Muscle layer of duodenum (tissue), 2 donors: ENCODE measurements at regions not wholly inside any gene's neighbourhood (a gene's known extent, or its start where the extent isn't known, plus 50 kb on each side); places are given as distances from the start of the nearest gene placed in this dataset.

Experiments
- H3K27ac ChIP-seq: one replicate; pipeline ENCODE4 v1.7.0; 2013; ENCODE audit warnings: mild to moderate bottlenecking, low read length
- H3K27me3 ChIP-seq: one replicate; pipeline ENCODE4 v1.7.0; 2013; ENCODE audit warnings: low read depth, mild to moderate bottlenecking, control low read depth, low read length
- H3K36me3 ChIP-seq, 2 donors: one replicate each; pipeline ENCODE4 v1.7.0; 2013; ENCODE audit warnings: low read length in 2 of 2, control low read depth in 1 of 2, mild to moderate bottlenecking in 1 of 2; ENCODE audit not compliant: insufficient read depth in 2 of 2, control insufficient read depth in 1 of 2
- H3K4me1 ChIP-seq, 2 donors: one replicate each; pipeline ENCODE4 v1.7.0; 2013; ENCODE audit warnings: low read length in 2 of 2, mild to moderate bottlenecking in 2 of 2, control low read depth in 1 of 2, moderate library complexity in 1 of 2; ENCODE audit not compliant: insufficient read depth in 2 of 2, control insufficient read depth in 1 of 2
- H3K4me3 ChIP-seq, 2 donors: one replicate each; pipeline ENCODE4 v1.7.0; 2013; ENCODE audit warnings: low read length in 2 of 2, low read depth in 1 of 2, mild to moderate bottlenecking in 1 of 2
- H3K9me3 ChIP-seq, 2 donors: one replicate each; pipeline ENCODE4 v1.7.0; 2013; ENCODE audit warnings: low read length in 2 of 2, control low read depth in 1 of 2, mild to moderate bottlenecking in 1 of 2; ENCODE audit not compliant: control insufficient read depth in 1 of 2
- donor health status: healthy.

DNA sequence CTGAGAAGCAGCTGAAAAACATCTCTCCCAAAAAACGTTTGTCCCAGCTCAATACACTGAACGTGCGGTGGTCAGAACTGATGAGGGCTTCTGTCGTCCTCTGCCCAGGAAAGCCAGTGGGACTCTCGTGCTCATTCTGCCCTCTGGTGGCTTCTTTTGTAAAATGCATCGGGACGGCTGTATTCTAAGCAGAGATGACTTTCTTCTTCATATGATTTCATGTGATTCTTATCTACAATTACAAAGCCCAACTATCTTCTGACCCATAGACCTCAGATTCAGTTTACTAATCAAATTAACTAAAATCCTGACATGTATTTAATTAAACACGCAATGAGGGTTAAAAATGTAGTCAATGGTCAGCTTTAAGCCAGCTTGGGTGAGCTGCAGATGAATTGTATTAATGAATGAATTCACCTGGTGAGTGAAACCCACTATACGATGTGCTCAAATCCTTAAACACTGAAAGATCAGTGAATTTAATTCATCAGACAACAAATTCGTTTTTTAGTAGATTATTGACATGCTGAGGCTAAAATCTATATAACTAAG, 117.6 kb upstream of the FAM204A start:
- H3K4me3 ChIP-seq = peak overlapping the region in 1 of 2 donors; percentile 24
- no peaks in the 10 kb centered on the region for H3K4me1 ChIP-seq
- no peaks in the 10 kb centered on the region for H3K27me3 ChIP-seq
- H3K36me3 ChIP-seq = no peaks in the 10 kb centered on the region
- no peaks in the 10 kb centered on the region for H3K9me3 ChIP-seq
- H3K27ac ChIP-seq = no peak overlapping the region

DNA sequence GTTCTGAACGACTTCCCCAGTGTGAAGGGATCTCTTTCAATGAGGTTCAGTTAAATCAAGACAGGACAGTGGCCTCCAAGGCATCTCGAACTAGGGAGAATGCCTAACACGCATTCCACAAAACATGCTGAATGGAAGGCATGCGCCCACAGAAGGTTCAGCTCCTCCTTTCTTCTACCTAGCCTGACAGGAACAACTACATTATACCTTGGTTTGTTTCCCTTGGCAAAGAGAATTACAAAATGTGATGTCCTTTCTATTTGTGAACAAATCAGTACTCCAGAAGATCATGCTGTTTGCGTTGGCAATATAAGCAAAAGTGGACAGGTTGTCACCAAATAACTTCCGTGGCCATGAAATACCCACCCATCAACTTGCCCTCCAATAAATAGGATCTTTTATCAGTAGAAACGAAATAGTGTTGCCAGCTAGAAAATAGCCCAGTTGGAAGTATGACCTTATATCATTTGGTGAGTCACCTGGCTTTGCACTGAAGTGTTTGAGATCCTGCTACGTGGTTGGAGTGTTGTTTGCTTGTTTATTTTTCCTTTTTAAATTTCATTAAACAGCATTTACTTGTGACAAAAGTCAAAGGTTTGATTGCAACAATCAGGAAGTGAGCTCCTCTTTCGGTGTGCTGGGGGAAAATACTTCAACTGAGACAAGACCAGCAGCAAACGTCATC, 117.0 kb upstream of the FAM204A start:
- Histone ChIP-seq H3K4me1 (no peaks in the 10 kb centered on the region), H3K27me3 (no peaks in the 10 kb centered on the region), H3K36me3 (no peaks in the 10 kb centered on the region), H3K4me3 (peak overlapping the region in 1 of 2 donors; percentile 24), H3K9me3 (no peaks in the 10 kb centered on the region), H3K27ac (no peak overlapping the region)

DNA sequence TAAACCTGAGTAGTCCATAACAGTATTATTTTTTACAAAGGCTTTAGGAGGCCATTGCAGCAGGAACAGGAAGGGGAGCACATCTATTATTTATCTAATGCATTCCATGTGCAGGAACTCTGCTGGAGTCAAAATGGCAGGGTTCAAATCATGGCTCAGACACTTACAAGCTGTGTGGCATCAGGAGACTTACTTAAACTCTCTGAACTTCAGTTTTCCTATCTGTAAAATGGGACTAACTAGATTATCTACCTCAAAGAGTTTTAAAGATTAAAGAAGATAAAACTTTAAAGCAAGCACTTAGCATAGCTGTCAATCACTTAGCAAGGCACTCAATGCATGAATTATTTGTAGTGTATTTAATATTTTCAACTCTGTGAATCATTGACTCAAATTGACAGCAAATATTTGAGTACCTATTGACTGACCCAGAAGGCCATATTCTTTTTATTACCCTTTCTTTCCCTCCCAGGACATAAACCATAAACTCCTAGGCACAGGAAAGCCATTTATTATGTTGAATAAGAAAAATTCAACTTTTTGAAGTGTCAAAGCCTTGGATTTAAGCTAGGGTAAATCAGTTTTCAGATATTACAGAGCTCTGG, 115.8 kb upstream of the FAM204A start:
- H3K27me3 ChIP-seq = no peaks in the 10 kb centered on the region
- H3K36me3 ChIP-seq = no peaks in the 10 kb centered on the region
- no peak overlapping the region for H3K4me3 ChIP-seq
- H3K27ac ChIP-seq = no peak overlapping the region
- no peaks in the 10 kb centered on the region for H3K4me1 ChIP-seq
- H3K9me3 ChIP-seq = no peaks in the 10 kb centered on the region

DNA sequence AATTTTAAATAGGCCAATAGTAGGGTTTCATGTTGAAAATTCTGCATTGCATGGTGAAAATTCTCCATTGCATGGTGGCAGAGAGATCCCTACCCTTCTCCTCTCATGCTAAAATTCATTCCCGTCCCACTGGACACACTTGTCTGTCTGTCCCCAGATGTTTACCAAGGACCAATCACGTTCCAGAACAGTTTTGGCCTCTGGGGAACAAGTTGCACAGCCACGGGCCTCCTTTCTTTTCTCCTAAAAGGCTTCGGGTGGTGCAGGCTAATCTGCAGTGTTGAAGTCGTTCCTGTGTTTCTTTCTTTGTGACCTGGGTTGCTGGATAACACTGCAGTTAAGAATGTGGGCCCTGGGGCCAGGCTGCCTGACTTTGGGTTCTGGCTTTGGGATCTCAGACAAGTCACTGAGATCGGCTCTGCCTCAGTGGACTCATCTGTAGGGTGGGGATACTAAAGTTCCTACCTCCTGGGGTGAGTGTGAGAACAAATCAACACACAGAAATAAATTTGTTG, 113.1 kb upstream of the FAM204A start:
- H3K27ac ChIP-seq = no peak overlapping the region

DNA sequence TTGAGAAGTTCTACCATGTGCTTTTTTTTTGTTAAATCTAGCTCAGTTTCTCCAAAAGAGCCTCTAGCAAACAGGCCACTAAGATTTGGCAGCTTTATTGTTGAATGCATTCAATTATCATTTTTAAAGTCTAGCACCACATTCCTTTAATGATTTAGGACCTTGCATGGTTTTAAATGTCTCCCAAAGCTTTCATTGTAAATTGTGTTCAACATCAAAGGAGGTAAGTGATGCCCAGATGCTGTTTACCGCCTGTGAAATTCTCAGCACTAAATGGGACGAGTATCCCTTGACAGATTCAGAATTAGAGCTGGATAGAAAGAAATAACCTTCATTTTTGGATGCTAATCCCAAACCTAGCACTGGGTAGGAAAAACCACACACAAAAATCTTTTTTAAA, 112.1 kb upstream of the FAM204A start:
- Histone ChIP-seq H3K9me3 (peaks cover 3 to 4% of the 10 kb centered on the region in 2 donors), H3K4me3 (no peak overlapping the region), H3K4me1 (no peaks in the 10 kb centered on the region), H3K27me3 (peaks cover 5% of the 10 kb centered on the region), H3K27ac (no peak overlapping the region), H3K36me3 (no peaks in the 10 kb centered on the region)

More for the DNA sequence above, 113.1 kb upstream of the FAM204A start:
- Histone ChIP-seq H3K4me3 (no peak overlapping the region), H3K4me1 (no peaks in the 10 kb centered on the region), H3K9me3 (peaks cover 3 to 4% of the 10 kb centered on the region in 2 donors), H3K36me3 (no peaks in the 10 kb centered on the region), H3K27me3 (no peaks in the 10 kb centered on the region)

DNA sequence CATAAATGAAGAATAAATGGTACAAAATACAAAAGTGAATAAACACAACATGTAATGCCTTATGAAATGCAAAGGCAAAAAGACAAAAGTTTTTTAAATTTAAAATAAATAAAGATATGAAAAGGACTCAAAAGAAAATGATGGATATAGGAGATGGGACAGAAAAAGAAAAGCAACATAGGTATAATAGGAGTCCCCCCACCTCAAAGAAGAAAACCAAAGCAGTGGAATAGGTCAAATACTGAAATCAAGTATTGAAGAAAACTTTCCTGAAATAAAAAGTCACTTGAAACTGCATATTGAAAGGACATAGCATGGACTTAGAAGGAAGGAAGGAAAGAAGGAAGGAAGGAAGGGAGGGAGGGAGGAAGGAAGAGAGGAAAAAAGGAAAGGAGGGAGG, 110.0 kb upstream of the FAM204A start:
- peaks cover 3 to 4% of the 10 kb centered on the region in 2 donors for H3K9me3 ChIP-seq
- no peaks in the 10 kb centered on the region for H3K4me1 ChIP-seq
- H3K27ac ChIP-seq = no peak overlapping the region
- no peaks in the 10 kb centered on the region for H3K36me3 ChIP-seq
- peaks cover 7% of the 10 kb centered on the region for H3K27me3 ChIP-seq
- H3K4me3 ChIP-seq = no peak overlapping the region

DNA sequence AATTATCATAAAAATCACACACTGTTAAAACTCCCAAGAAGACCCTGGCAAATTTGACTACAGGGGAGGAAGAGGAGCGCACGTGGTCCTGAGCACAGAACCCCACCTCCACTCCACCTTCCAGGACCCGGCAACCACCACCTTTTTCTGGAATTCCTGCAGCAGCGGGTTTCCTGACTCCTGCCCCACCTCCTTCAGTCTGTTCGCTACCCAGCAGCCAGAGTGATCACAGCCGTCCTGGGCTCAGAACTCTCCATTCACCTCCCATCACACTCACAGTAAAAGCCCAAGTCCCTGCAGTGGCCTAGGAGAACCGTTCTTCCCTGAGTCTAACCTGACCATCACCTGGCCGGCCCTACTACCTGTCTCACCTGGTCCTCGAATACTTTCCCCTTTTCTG, 107.4 kb upstream of the FAM204A start:
- H3K36me3 ChIP-seq = no peaks in the 10 kb centered on the region
- no peak overlapping the region for H3K4me3 ChIP-seq
- H3K4me1 ChIP-seq = no peaks in the 10 kb centered on the region
- H3K27ac ChIP-seq = no peak overlapping the region
- H3K9me3 ChIP-seq = peaks cover 3 to 4% of the 10 kb centered on the region in 2 donors
- peaks cover 7% of the 10 kb centered on the region for H3K27me3 ChIP-seq

DNA sequence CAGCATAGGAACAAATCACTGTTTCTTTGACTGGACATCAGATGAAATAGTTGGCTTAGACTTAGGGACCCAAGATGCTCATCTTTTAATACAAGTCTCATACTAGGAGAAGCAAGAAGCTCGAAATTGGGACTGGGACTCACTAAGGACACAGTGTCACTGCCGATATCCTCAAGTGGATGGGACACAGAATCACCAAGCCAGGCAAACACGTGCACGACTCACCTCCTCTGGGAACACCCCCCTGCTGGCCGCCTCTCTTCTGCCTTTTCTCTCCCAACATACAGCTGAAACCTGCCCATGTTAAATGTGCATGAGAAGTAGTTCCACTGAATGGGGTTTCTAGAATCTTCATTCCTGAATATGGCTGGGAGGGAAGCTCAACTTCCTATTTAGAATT, 106.6 kb upstream of the FAM204A start:
- H3K4me1 ChIP-seq = no peaks in the 10 kb centered on the region
- H3K36me3 ChIP-seq = no peaks in the 10 kb centered on the region
- H3K4me3 ChIP-seq = no peak overlapping the region
- peaks cover 3 to 4% of the 10 kb centered on the region in 2 donors for H3K9me3 ChIP-seq
- H3K27ac ChIP-seq = no peak overlapping the region
- peaks cover 7% of the 10 kb centered on the region for H3K27me3 ChIP-seq

DNA sequence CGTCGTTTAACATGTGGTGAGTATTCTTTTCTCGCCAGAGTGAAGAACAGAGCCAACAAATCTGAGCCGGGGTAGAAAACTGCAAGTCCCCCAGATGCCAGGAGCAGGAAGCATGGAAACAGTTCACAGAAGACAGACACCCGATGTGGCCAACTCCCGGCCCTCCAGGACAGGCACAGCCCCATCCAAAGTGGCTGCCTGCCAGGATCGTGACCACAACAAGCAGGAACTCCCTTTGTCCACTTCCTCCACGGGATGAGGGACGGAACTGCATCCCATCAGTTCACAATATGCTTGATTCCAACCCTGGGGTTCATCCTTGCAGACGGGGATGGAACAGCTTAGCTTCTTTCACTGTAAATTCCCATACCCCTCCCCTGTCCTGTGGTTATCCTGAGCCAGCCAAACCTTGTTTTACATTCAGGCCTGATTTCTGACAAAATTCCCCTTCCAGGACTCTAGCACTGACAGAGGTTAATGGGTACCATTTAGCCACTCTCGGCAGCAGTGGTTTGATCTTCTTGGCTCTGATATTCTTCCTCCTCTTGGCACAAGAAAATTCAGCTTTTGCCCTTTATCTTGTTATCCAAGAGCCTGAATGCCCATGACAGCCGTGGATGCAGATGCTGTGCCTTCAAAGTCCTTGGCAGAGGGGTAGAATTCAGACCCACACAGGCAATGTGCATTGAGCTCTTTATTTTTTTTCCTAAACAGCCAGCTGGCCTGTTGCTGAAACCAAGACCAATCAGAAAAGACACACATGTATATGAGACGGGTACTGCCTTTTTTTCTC, 105.5 kb upstream of the FAM204A start:
- H3K9me3 ChIP-seq = peaks cover 3 to 4% of the 10 kb centered on the region in 2 donors
- no peaks in the 10 kb centered on the region for H3K4me1 ChIP-seq
- H3K36me3 ChIP-seq = no peaks in the 10 kb centered on the region
- H3K4me3 ChIP-seq = no peak overlapping the region
- H3K27ac ChIP-seq = no peak overlapping the region
- peaks cover 7% of the 10 kb centered on the region for H3K27me3 ChIP-seq

DNA sequence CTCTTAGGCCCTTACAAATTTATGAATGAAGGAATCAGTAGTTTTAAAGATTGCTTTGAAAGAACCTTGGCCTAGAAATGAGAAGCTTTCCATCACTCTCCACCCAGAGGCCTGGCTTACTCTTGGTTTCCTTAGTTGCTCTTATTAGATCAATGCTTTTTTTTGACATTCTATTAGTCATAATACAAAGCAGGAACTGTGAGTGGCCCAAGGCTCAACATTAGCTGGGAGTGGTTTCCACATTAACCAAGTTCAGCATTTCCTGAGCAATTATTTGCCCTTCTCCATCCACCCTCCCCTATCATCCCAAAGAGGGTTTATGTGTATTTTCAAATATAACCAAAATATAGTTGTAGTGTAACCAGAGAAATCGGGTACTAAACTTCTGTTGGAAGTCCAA, 103.4 kb upstream of the FAM204A start:
- H3K9me3 ChIP-seq = no peaks in the 10 kb centered on the region
- no peak overlapping the region for H3K27ac ChIP-seq
- H3K27me3 ChIP-seq = peaks cover 7% of the 10 kb centered on the region
- H3K4me3 ChIP-seq = no peak overlapping the region
- no peaks in the 10 kb centered on the region for H3K4me1 ChIP-seq
- no peaks in the 10 kb centered on the region for H3K36me3 ChIP-seq

DNA sequence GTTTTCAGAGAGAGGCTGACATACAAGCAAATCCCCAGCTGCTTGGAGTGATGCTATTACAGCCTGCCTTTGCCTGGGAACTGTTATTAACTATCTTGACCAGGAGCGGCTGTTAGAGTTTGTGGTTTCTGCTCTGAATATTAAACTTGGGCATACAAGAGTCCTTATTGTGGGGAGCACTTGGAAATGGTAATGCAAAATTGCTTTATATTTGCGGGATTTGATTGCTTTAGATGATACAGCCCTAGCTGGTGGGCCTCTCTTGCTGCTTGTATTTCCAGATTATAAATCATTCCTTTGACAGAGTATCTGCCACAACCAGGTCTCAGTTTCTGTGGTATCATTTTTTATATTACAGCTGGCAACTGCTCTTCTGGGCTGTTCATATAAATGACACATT, 101.9 kb upstream of the FAM204A start:
- Histone ChIP-seq H3K27me3 (peaks cover under 1% of the 10 kb centered on the region), H3K27ac (no peak overlapping the region), H3K9me3 (no peaks in the 10 kb centered on the region), H3K4me1 (no peaks in the 10 kb centered on the region), H3K36me3 (no peaks in the 10 kb centered on the region), H3K4me3 (no peak overlapping the region)
